Caco-2 (cell line): ENCODE measurements at regions not wholly inside any gene's neighbourhood (a gene's known extent, or its start where the extent isn't known, plus 50 kb on each side); places are given as distances from the start of the nearest gene placed in this dataset.

Source experiments
- BruUV-seq: library from RNA; stranded (reverse); fragments of 400-500 nt; replicated peaks from 2 replicates; lab custom pipeline; 2021; lab: Mats Ljungman, UMichigan
- CTCF ChIA-PET: fragments of 300-600 bp; sonication (Branson Sonifier 250); formaldehyde crosslinking; loops from one replicate; lab custom pipeline; 2022; ENCODE audit warnings: antibody characterized with exemption; lab: Charles Lee
- POLR2A ChIA-PET: fragments of 300-600 bp; sonication (Branson Sonifier 250); formaldehyde crosslinking; loops from one replicate; lab custom pipeline; 2022; ENCODE audit warnings: antibody characterized with exemption; lab: Charles Lee
- DNase-seq, 2 experiments: peaks; one replicate each; pipeline versions ENCODE4 v3.0.0 to v3.0.0-alpha.2; 2020 to 2022
- H3K27me3 ChIP-seq: replicated peaks from 2 replicates; pipeline ENCODE4 v1.6.0; 2011; ENCODE audit warnings: low read length; ENCODE audit not compliant: control insufficient read depth, insufficient read depth
- H3K36me3 ChIP-seq: 2 replicates; pipeline ENCODE4 v1.5.1; 2011; ENCODE audit warnings: low read length; ENCODE audit not compliant: control insufficient read depth, insufficient read depth
- H3K4me1 ChIP-seq: fragments of 250-450 bp; sonication (Bioruptor Pico); 2 replicates; pipeline ENCODE4 v1.5.1; 2020; ENCODE audit warnings: mild to moderate bottlenecking
- H3K4me3 ChIP-seq: 2 replicates; pipeline ENCODE4 v1.5.1; 2011; ENCODE audit warnings: low read depth, mild to moderate bottlenecking, control low read depth, low read length
- H3K9me3 ChIP-seq: fragments of 250-450 bp; sonication (Bioruptor Pico); 2 replicates; pipeline ENCODE4 v1.5.1; 2020; ENCODE audit warnings: mild to moderate bottlenecking, moderate library complexity
- H3K27ac Mint-ChIP-seq: one replicate; pipeline ENCODE4 v1.8.0; 2022; ENCODE audit warnings: mixed read lengths; ENCODE audit not compliant: unreplicated experiment
- H3K27me3 Mint-ChIP-seq: one replicate; pipeline ENCODE4 v1.8.0; 2022; ENCODE audit warnings: mixed read lengths; ENCODE audit not compliant: insufficient read depth, unreplicated experiment
- H3K36me3 Mint-ChIP-seq: one replicate; pipeline ENCODE4 v1.8.0; 2022; ENCODE audit warnings: mild to moderate bottlenecking, mixed read lengths; ENCODE audit not compliant: insufficient read depth, unreplicated experiment
- H3K4me1 Mint-ChIP-seq: one replicate; pipeline ENCODE4 v1.8.0; 2022; ENCODE audit warnings: low read depth, mixed read lengths; ENCODE audit not compliant: unreplicated experiment
- H3K4me3 Mint-ChIP-seq: one replicate; pipeline ENCODE4 v1.8.0; 2022; ENCODE audit warnings: mild to moderate bottlenecking, moderate library complexity, mixed read lengths; ENCODE audit not compliant: unreplicated experiment
- H3K9me3 Mint-ChIP-seq: one replicate; pipeline ENCODE4 v1.8.0; 2022; ENCODE audit warnings: mixed read lengths; ENCODE audit not compliant: unreplicated experiment
- CTCF ChIP-seq, 2 experiments: fragments of 200-600 bp in 1 of 2; IDR thresholded peaks; 1 replicate in 1 of 2; 2 replicates in 1 of 2; pipeline versions ENCODE4 v1.5.1 to v1.8.0; 2011 to 2022; ENCODE audit warnings: antibody characterized with exemption in 1 of 2, control low read depth in 1 of 2, inconsistent platforms in 1 of 2, low read depth in 1 of 2, low read length in 1 of 2, mild to moderate bottlenecking in 1 of 2, moderate library complexity in 1 of 2; ENCODE audit not compliant: insufficient read depth in 1 of 2, severe bottlenecking in 1 of 2, unreplicated experiment in 1 of 2
- intact Hi-C: fragments of 100-400 bp; cut with micrococcal nuclease; formaldehyde crosslinking; loops from one replicate; pipeline ENCODE4 v1.10.0; 2022; ENCODE audit not compliant: unreplicated experiment

DNA sequence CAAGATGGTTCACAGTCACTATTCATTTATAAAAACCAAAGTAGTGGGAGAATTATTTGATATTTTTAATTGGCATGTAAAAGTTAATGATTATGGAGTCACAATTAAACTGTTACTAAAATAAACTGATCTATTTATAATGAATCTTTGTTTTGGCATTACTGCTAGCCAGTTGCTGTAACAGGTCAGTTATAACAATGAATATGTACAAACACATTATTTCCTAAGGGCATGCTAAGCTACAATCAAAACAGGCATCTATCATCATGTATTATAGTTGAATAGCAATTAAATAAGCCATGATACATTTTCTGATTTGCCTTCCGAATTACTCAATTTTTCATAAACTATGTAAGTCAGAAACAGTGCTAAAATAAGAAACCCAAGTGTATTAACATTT lies 518.3 kb downstream of the SLC16A7 start:
- H3K27me3 Mint-ChIP-seq, result no peaks in the 10 kb centered on the region
- Histone ChIP-seq H3K9me3 (no peaks in the 10 kb centered on the region), H3K4me3 (no peak overlapping the region), H3K4me1 (no peaks in the 10 kb centered on the region), H3K36me3 (no peaks in the 10 kb centered on the region), H3K27me3 (no peaks in the 10 kb centered on the region)
- DNase-seq, result no peak
- CTCF ChIA-PET, result no interaction called here
- POLR2A ChIA-PET, result no interaction called here
- no peaks in the 10 kb centered on the region for H3K4me1 Mint-ChIP-seq
- H3K9me3 Mint-ChIP-seq, result no peaks in the 10 kb centered on the region
- no TSS peak for BruUV-seq
- H3K27ac Mint-ChIP-seq, result no peak overlapping the region
- no peak for TF ChIP-seq CTCF (IDR thresholded peaks at IDR 0.05; ENCODE audit: insufficient read depth in 1 of 2, low read depth in 1 of 2, low read length in 1 of 2, severe bottlenecking in 1 of 2, unreplicated experiment in 1 of 2)
- intact Hi-C loops, result no loop called here
- H3K36me3 Mint-ChIP-seq, result no peaks in the 10 kb centered on the region
- no peak overlapping the region for H3K4me3 Mint-ChIP-seq

- Histone ChIP-seq H3K4me1 (no peaks in the 10 kb centered on the region), H3K4me3 (no peak overlapping the region), H3K27me3 (no peaks in the 10 kb centered on the region), H3K36me3 (no peaks in the 10 kb centered on the region), H3K9me3 (no peaks in the 10 kb centered on the region)
- H3K4me3 Mint-ChIP-seq, result no peak overlapping the region
- no peaks in the 10 kb centered on the region for H3K4me1 Mint-ChIP-seq
- H3K9me3 Mint-ChIP-seq, result no peaks in the 10 kb centered on the region
- ChIA-PET CTCF (no interaction called here), POLR2A (no interaction called here)
- no peak overlapping the region for H3K27ac Mint-ChIP-seq
- intact Hi-C loops, result no loop called here
- no peak for TF ChIP-seq CTCF (IDR thresholded peaks at IDR 0.05; ENCODE audit: insufficient read depth in 1 of 2, low read depth in 1 of 2, low read length in 1 of 2, severe bottlenecking in 1 of 2, unreplicated experiment in 1 of 2)
- no peak for DNase-seq
- no peaks in the 10 kb centered on the region for H3K27me3 Mint-ChIP-seq
- no TSS peak for BruUV-seq
- no peaks in the 10 kb centered on the region for H3K36me3 Mint-ChIP-seq
Measured at GRCh38 chr12:60119327-60119726, 523.5 kb downstream of the SLC16A7 start.

GRCh38 chr12:60120199-60120598 lies 524.4 kb downstream of the SLC16A7 start:
- BruUV-seq, result no TSS peak
- H3K9me3 ChIP-seq, result no peaks in the 10 kb centered on the region
- H3K27me3 Mint-ChIP-seq, result no peaks in the 10 kb centered on the region
- H3K4me3 ChIP-seq, result no peak overlapping the region
- H3K9me3 Mint-ChIP-seq, result peaks cover 4% of the 10 kb centered on the region
- no peak for DNase-seq
- H3K4me3 Mint-ChIP-seq, result no peak overlapping the region
- ChIA-PET POLR2A (no interaction called here), CTCF (no interaction called here)
- intact Hi-C loops, result no loop called here
- no peaks in the 10 kb centered on the region for H3K4me1 ChIP-seq
- H3K27me3 ChIP-seq, result no peaks in the 10 kb centered on the region
- H3K27ac Mint-ChIP-seq, result no peak overlapping the region
- no peak for TF ChIP-seq CTCF (IDR thresholded peaks at IDR 0.05; ENCODE audit: insufficient read depth in 1 of 2, low read depth in 1 of 2, low read length in 1 of 2, severe bottlenecking in 1 of 2, unreplicated experiment in 1 of 2)
- H3K36me3 Mint-ChIP-seq, result no peaks in the 10 kb centered on the region
- no peaks in the 10 kb centered on the region for H3K4me1 Mint-ChIP-seq
- H3K36me3 ChIP-seq, result no peaks in the 10 kb centered on the region
